Right cardiac atrium (tissue), 5 donors: ENCODE measurements at regions not wholly inside any gene's neighbourhood (a gene's known extent, or its start where the extent isn't known, plus 50 kb on each side); places are given as distances from the start of the nearest gene placed in this dataset.

Source experiments
- ATAC-seq, 2 donors: fragments of 200-7000 bp; cut with Tn5 transposase; one replicate each; pipeline versions ENCODE4 v1.8.0 to v1.9.1; 2020; ENCODE audit warnings: moderate library complexity in 2 of 2, mild to moderate bottlenecking in 1 of 2
- DNase-seq, 3 donors: peaks; one replicate each; pipeline ENCODE4 v3.0.0-alpha.2; 2020
- H3K27ac ChIP-seq: one replicate; pipeline ENCODE4 v1.5.1; 2013; ENCODE audit warnings: mild to moderate bottlenecking, low read length, control low read depth, moderate library complexity
- H3K27me3 ChIP-seq: one replicate; pipeline ENCODE4 v1.6.1; 2013; ENCODE audit not compliant: control insufficient read depth, insufficient read depth
- H3K4me1 ChIP-seq: one replicate; pipeline ENCODE4 v1.6.1; 2013; ENCODE audit warnings: low read length; ENCODE audit not compliant: control insufficient read depth, insufficient read depth
- H3K4me3 ChIP-seq: one replicate; pipeline ENCODE4 v1.5.1; 2013; ENCODE audit warnings: low read length, control low read depth
- H3K9me3 ChIP-seq: one replicate; pipeline ENCODE4 v1.6.1; 2013; ENCODE audit warnings: low read length; ENCODE audit not compliant: control insufficient read depth
- WGBS: extraction: QIAGEN DNeasy Blood & Tissue Kit; methylation state at CpG from one replicate; pipeline ENCODE4 v1.1.7; 2013; 5-methylcytosine and 5-hydroxymethylcytosine counted together
- intact Hi-C, 4 donors: fragments of 100-400 bp; cut with DNase I; formaldehyde crosslinking; loops; one replicate each; pipeline versions ENCODE4 v1.11.0 to v1.14.0; 2022 to 2023
- donor health status: healthy with polysubstance abuse.
- donor health status: DM: no; HTN: yes; CAD: no.
- donor health status: DM: no; HTN: no; CAD: no.
- donor health status: DM: no; HTN: yes; CAD: no; lungs with severe emphysema.
- donor health status: DM: yes; HTN: yes; CAD: no.

GRCh38 chr2:129133692-129134641 is 815.3 kb upstream of the HS6ST1 start:
- peak; percentile 38 to 89 for ATAC-seq
- no peak overlapping the region for H3K27ac ChIP-seq
- intact Hi-C loops = no loop called here
- DNase-seq = no peak
- H3K4me1 ChIP-seq = peaks cover 2% of the 10 kb centered on the region
- WGBS = 74% methylated on average over 8 of the region's 8 CpGs
- no peak overlapping the region for H3K4me3 ChIP-seq
- no peaks in the 10 kb centered on the region for H3K9me3 ChIP-seq
- no peaks in the 10 kb centered on the region for H3K27me3 ChIP-seq

- Histone ChIP-seq H3K4me3 (no peak overlapping the region), H3K9me3 (no peaks in the 10 kb centered on the region), H3K4me1 (peaks cover 2% of the 10 kb centered on the region), H3K27me3 (no peaks in the 10 kb centered on the region), H3K27ac (no peak overlapping the region)
- ATAC-seq (no peak), DNase-seq (no peak)
- 88% methylated on average over 5 of the region's 5 CpGs for WGBS
- intact Hi-C loops = no loop called here
Observed at GRCh38 chr2:129135017-129135416, 816.3 kb upstream of the HS6ST1 start.

DNA sequence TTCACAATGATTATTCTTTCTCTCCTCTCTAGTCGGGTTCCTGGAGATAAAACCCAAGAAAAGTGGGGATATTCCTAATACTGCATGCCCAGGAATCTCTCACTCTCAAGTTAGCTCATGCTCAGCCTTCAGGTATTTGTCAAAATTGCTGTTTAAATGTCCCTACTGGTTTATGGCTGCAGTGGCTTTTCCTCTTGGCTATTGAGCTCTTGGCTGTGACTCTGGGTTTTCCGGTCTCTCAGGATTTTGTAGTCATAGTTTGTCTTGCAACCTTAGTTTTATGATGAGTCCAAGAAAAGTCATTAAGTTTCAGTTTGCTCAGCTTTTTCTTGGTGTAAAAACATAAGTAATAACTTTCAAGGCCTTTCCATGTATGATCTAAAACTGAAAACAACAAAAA is 820.7 kb upstream of the HS6ST1 start:
- Histone ChIP-seq H3K27ac (no peak overlapping the region), H3K9me3 (no peaks in the 10 kb centered on the region), H3K27me3 (no peaks in the 10 kb centered on the region), H3K4me1 (peaks cover 2% of the 10 kb centered on the region), H3K4me3 (no peak overlapping the region)
- ATAC-seq (no peak), DNase-seq (no peak)
- intact Hi-C loops = no loop called here
- 66% methylated on average over 2 of the region's 2 CpGs for WGBS

GRCh38 chr2:129142465-129142864 is 823.8 kb upstream of the HS6ST1 start:
- 62% methylated on average over 3 of the region's 3 CpGs for WGBS
- Histone ChIP-seq H3K27me3 (no peaks in the 10 kb centered on the region), H3K4me3 (no peak overlapping the region), H3K9me3 (no peaks in the 10 kb centered on the region), H3K27ac (no peak overlapping the region), H3K4me1 (no peaks in the 10 kb centered on the region)
- DNase-seq (no peak), ATAC-seq (peak; percentile 54 to 81)
- intact Hi-C loops = no loop called here

DNA sequence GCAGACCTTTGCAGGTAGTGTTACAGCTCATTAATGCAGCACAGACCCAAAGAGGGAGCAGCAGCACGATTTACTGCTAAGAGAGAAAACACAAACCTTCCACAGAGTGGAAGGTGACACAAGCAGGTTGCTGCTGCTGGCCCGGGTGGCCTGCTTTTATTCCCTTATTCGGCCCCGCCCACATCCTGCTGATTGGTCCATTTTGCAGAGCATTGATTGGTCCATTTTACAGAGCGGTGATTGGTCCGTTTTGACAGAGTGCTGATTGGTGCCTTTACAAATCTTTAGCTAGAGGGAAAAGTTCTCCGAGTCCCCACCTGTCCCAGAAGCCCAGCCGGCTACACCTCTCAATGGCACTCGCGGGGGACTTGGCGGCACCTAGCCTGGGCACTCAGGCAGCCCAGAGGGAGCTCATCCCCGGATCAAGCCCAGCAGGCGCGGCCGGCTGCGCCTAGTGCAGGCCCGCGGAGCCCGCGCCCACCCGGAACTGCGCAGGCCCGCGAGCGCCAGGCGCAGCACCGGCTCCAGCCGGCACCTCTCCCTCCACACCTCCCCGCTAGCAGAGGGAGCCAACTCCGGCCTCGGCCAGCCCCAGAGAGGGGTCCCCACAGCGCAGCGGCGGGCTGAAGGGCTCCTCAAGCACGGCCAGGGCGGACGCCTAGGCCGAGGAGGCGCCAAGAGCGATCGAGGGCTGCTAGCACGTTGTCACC is 825.6 kb upstream of the HS6ST1 start:
- WGBS = 95% methylated on average over 42 of the region's 42 CpGs
- Histone ChIP-seq H3K9me3 (no peaks in the 10 kb centered on the region), H3K27ac (no peak overlapping the region), H3K27me3 (no peaks in the 10 kb centered on the region), H3K4me3 (no peak overlapping the region), H3K4me1 (no peaks in the 10 kb centered on the region)
- ATAC-seq (no peak), DNase-seq (peak in 1 of 3 donors; percentile 37)
- intact Hi-C loops = no loop called here

GRCh38 chr2:129152514-129152913 is 827.0 kb upstream of the RAB6C start:
- no peaks in the 10 kb centered on the region for H3K27me3 ChIP-seq
- DNase-seq (no peak), ATAC-seq (no peak)
- H3K9me3 ChIP-seq = no peaks in the 10 kb centered on the region
- H3K4me1 ChIP-seq = no peaks in the 10 kb centered on the region
- 67% methylated on average over 1 of the region's 1 CpG for WGBS
- no peak overlapping the region for H3K4me3 ChIP-seq
- no peak overlapping the region for H3K27ac ChIP-seq
- intact Hi-C loops = no loop called here

GRCh38 chr2:129160879-129161278 is 818.6 kb upstream of the RAB6C start:
- Histone ChIP-seq H3K4me1 (no peaks in the 10 kb centered on the region), H3K27me3 (no peaks in the 10 kb centered on the region), H3K4me3 (no peak overlapping the region), H3K9me3 (no peaks in the 10 kb centered on the region), H3K27ac (no peak overlapping the region)
- WGBS = 73% methylated on average over 4 of the region's 4 CpGs
- peak in 1 of 2 donors; percentile 27 for ATAC-seq
- intact Hi-C loops = no loop called here
- DNase-seq = no peak

DNA sequence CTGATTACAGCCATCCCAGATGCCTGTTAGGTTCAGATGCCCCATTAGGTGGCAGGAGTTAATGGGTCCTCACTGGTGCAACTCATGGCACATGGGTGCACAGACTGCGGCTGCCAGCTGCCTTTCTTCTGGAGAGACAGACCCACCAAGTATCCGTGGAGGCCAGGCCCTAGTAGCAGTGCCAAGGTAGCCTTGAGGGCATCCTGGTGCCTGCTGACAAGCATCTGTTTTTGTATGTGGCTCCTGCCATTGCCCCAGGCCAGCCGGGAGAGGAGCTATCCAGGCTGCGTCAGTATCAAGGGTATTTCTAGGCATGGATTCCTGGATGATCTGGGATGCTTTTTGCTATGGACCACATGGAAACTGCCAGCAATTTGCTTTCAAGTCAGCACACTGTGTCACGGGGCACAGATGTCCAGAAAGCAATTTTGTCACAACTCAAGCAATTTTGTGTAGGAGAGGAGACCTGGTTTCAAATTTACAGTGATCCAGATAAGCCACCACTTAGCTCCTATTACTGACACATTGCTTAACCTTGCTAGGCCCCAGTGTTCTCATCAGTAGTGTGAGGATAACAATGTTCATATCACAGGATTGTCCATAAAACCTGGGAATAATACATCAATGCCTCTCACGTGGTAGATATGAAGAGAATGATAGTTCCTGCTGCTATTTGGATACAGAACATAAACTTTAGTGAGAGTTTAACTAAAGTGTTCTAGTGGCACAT is 815.1 kb upstream of the RAB6C start:
- Histone ChIP-seq H3K4me3 (no peak overlapping the region), H3K9me3 (no peaks in the 10 kb centered on the region), H3K4me1 (no peaks in the 10 kb centered on the region), H3K27ac (no peak overlapping the region), H3K27me3 (no peaks in the 10 kb centered on the region)
- intact Hi-C loops = no loop called here
- 60% methylated on average over 6 of the region's 6 CpGs for WGBS
- DNase-seq (peak in 1 of 3 donors; percentile 52), ATAC-seq (no peak)

- intact Hi-C loops = no loop called here
- Histone ChIP-seq H3K27me3 (no peaks in the 10 kb centered on the region), H3K4me1 (no peaks in the 10 kb centered on the region), H3K9me3 (no peaks in the 10 kb centered on the region), H3K4me3 (no peak overlapping the region), H3K27ac (no peak overlapping the region)
- DNase-seq (no peak), ATAC-seq (peak; percentile 28 to 85)
Observed at GRCh38 chr2:129165006-129165405, 814.5 kb upstream of the RAB6C start.

DNA sequence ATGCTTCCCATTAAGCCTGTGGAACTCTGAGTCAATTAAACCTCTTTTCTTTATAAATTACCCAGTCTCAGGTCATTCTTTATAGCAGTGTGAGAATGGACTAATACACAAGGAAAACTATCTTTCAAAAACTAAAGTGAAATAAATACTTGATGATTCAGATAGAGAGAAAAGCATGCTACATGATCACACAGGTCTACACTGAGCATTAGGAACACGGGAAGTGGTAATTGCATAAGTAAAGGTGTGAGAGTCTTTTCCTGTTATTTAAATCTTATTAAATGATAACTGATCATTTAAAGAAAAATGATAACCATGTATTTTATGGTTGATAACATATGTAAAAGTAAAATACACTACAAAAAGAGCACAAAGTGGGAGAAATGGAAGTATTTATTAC is 812.0 kb upstream of the RAB6C start:
- intact Hi-C loops = no loop called here
- WGBS = 89% methylated on average over 1 of the region's 1 CpG
- no peaks in the 10 kb centered on the region for H3K4me1 ChIP-seq
- ATAC-seq (no peak), DNase-seq (no peak)
- no peak overlapping the region for H3K4me3 ChIP-seq
- no peak overlapping the region for H3K27ac ChIP-seq
- no peaks in the 10 kb centered on the region for H3K27me3 ChIP-seq
- no peaks in the 10 kb centered on the region for H3K9me3 ChIP-seq

DNA sequence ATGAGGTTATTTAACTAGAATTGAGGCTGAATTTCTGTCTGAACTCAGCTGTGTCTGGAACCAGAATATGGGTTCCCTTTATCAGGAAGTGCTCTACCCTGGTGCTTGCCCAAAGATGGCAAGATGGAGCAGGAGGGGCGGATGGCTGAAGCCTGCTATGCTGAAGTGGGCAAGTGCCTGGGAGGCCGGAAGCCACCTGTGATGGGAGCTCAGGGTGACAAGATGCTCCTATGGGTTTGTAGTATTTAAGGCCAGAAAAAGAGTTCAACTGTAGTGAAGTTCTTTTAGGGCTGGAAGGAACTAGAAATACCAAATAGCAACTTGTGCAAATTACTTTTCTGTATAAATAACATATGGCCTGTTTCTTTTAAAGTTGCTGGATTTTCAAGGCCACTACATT is 808.9 kb upstream of the RAB6C start:
- no peak for ATAC-seq
- 94% methylated on average over 2 of the region's 2 CpGs for WGBS

More for the DNA sequence above, 808.9 kb upstream of the RAB6C start:
- Histone ChIP-seq H3K27ac (no peak overlapping the region), H3K4me3 (no peak overlapping the region), H3K4me1 (no peaks in the 10 kb centered on the region), H3K9me3 (no peaks in the 10 kb centered on the region), H3K27me3 (no peaks in the 10 kb centered on the region)
- intact Hi-C loops = no loop called here
- DNase-seq = no peak
